Endothelial cell of umbilical vein (primary cell): ENCODE measurements at regions not wholly inside any gene's neighbourhood (a gene's known extent, or its start where the extent isn't known, plus 50 kb on each side); places are given as distances from the start of the nearest gene placed in this dataset.

ENCODE experiments used
- BruUV-seq: library from RNA; stranded (reverse); fragments of 400-500 nt; replicated peaks from 2 replicates; lab custom pipeline; 2021; lab: Mats Ljungman, UMichigan
- CTCF ChIA-PET: fragments of 300-600, 350-600 bp; sonication (Branson Sonifier 250); formaldehyde crosslinking; loops from one replicate; lab custom pipeline; 2021; ENCODE audit warnings: antibody characterized with exemption, inconsistent platforms; lab: Charles Lee
- POLR2A ChIA-PET: fragments of 300-600, 350-600 bp; sonication (Branson Sonifier 250); formaldehyde crosslinking; loops from one replicate; lab custom pipeline; 2021; ENCODE audit warnings: antibody characterized with exemption, inconsistent platforms; lab: Charles Lee
- DNase-seq: peaks from one replicate; pipeline ENCODE4 v3.0.0-alpha.2; 2011; ENCODE audit warnings: low read depth, low spot score
- FAIRE-seq: peaks from 2 replicates; lab custom pipeline; 2011; peaks lifted over from hg19 to GRCh38; lab: Jason Lieb, UNC
- H2AFZ ChIP-seq: 2 replicates; pipeline ENCODE4 v1.6.0; 2012; ENCODE audit warnings: low read depth, low read length, control low read depth, inconsistent platforms
- H3K27ac ChIP-seq: 2 replicates; pipeline ENCODE4 v1.5.1; 2011; ENCODE audit warnings: low read depth, mild to moderate bottlenecking, control low read depth, low read length, moderate library complexity; ENCODE audit not compliant: insufficient read depth
- H3K27me3 ChIP-seq, 2 experiments: 2 replicates each; pipeline versions ENCODE4 v1.6.0 to v1.6.1; 2011; ENCODE audit warnings: low read length in 2 of 2, mixed read lengths in 1 of 2; ENCODE audit not compliant: control insufficient read depth in 2 of 2, insufficient read depth in 2 of 2
- H3K36me3 ChIP-seq, 2 experiments: 2 replicates in 1 of 2; 3 replicates in 1 of 2; pipeline ENCODE4 v1.5.1; 2011; ENCODE audit warnings: low read length in 2 of 2, mild to moderate bottlenecking in 1 of 2, moderate library complexity in 1 of 2; ENCODE audit not compliant: control insufficient read depth in 2 of 2, insufficient read depth in 2 of 2; ENCODE audit errors: extremely low read depth in 1 of 2
- H3K4me1 ChIP-seq: 3 replicates; pipeline ENCODE4 v1.5.1; 2011; ENCODE audit warnings: mild to moderate bottlenecking, low read length; ENCODE audit not compliant: control insufficient read depth, insufficient read depth; ENCODE audit errors: extremely low read depth
- H3K4me2 ChIP-seq: 2 replicates; pipeline ENCODE4 v1.6.1; 2011; ENCODE audit warnings: low read length, control low read depth, mixed read lengths; ENCODE audit not compliant: insufficient read depth
- H3K4me3 ChIP-seq, 3 experiments: fragments of 200-600 bp in 1 of 3; sonication (generic), shearing (Covaris generic) in 1 of 3; replicated peaks in 1 of 3; 2 replicates each; pipeline ENCODE4 v1.5.1; 2011 to 2016; ENCODE audit warnings: control low read depth in 3 of 3, low read length in 3 of 3, mild to moderate bottlenecking in 2 of 3, inconsistent platforms in 1 of 3, low read depth in 1 of 3, moderate library complexity in 1 of 3; ENCODE audit not compliant: insufficient read depth in 1 of 3
- H3K79me2 ChIP-seq: 2 replicates; pipeline ENCODE4 v1.6.0; 2012; ENCODE audit warnings: low read length, inconsistent platforms; ENCODE audit not compliant: control insufficient read depth, insufficient read depth
- H3K9ac ChIP-seq: replicated peaks from 2 replicates; pipeline ENCODE3; 2011; ENCODE audit warnings: low read length, control low read depth; ENCODE audit not compliant: insufficient read depth; ENCODE audit errors: extremely low read depth
- H3K9me1 ChIP-seq: replicated peaks from 3 replicates; pipeline ENCODE4 v1.6.0; 2011; ENCODE audit warnings: mild to moderate bottlenecking, low read length; ENCODE audit not compliant: control insufficient read depth, insufficient read depth; ENCODE audit errors: extremely low read depth
- H3K9me3 ChIP-seq: replicated peaks from 2 replicates; pipeline ENCODE4 v1.5.1; 2012; ENCODE audit warnings: low read length, inconsistent platforms; ENCODE audit not compliant: control insufficient read depth, insufficient read depth
- H4K20me1 ChIP-seq: replicated peaks from 2 replicates; pipeline ENCODE3; 2011; ENCODE audit warnings: mild to moderate bottlenecking, low read length; ENCODE audit not compliant: control insufficient read depth, insufficient read depth; ENCODE audit errors: extremely low read depth
- EZH2 ChIP-seq: IDR thresholded peaks from 2 replicates; pipeline ENCODE4 v1.6.1; 2012; ENCODE audit warnings: borderline replicate concordance, low read depth, mild to moderate bottlenecking, moderate library complexity, low read length, inconsistent platforms; ENCODE audit not compliant: severe bottlenecking
- FOS ChIP-seq: IDR thresholded peaks from 2 replicates; pipeline ENCODE4 v1.6.1; 2011; ENCODE audit warnings: mild to moderate bottlenecking, low read length, moderate library complexity, borderline replicate concordance; ENCODE audit not compliant: insufficient read depth
- GATA2 ChIP-seq: IDR thresholded peaks from 2 replicates; pipeline ENCODE4 v1.7.0; 2011; ENCODE audit warnings: low read depth, mild to moderate bottlenecking, moderate library complexity, mixed read lengths, low read length; ENCODE audit not compliant: insufficient read length, insufficient read depth
- JUN ChIP-seq: IDR thresholded peaks from 2 replicates; pipeline ENCODE4 v1.6.1; 2011; ENCODE audit warnings: borderline replicate concordance, low read depth; ENCODE audit not compliant: insufficient read length, insufficient read depth
- MYC ChIP-seq: IDR thresholded peaks from one replicate; pipeline ENCODE4 v1.6.1; 2011; ENCODE audit warnings: mild to moderate bottlenecking, low read depth, low read length
- POLR2A ChIP-seq: IDR thresholded peaks from 2 replicates; pipeline ENCODE4 v1.6.1; 2012; ENCODE audit warnings: low read depth, mild to moderate bottlenecking, control low read depth, low read length
- POLR2AphosphoS5 ChIP-seq: IDR thresholded peaks from 2 replicates; pipeline ENCODE4 v1.6.1; 2012; ENCODE audit warnings: low read depth, mild to moderate bottlenecking, control low read depth, low read length, moderate library complexity; ENCODE audit not compliant: insufficient read depth
- dilution Hi-C: fragments of 300-500 bp; cut with MboI; formaldehyde crosslinking; loops from one replicate; pipeline ENCODE4 v1.15.0; 2019; ENCODE audit warnings: low sequenced_read_pairs; ENCODE audit not compliant: extremely low pct_ligation_motif_present
- intact Hi-C: fragments of 100-400 bp; cut with micrococcal nuclease; formaldehyde crosslinking; loops from one replicate; pipeline ENCODE4 v1.10.0; 2022
- TF ChIP-seq, protein P1 (sequence below): IDR thresholded peaks from 2 replicates; pipeline ENCODE4 v1.6.1; 2011; ENCODE audit not compliant: insufficient read depth, insufficient read length
- TF ChIP-seq, protein P2 (sequence below), 2 donors: IDR thresholded peaks; 1 replicate in 1 of 2; 2 replicates in 1 of 2; pipeline ENCODE4 v1.5.1; 2011; ENCODE audit warnings: low read length in 2 of 2, mild to moderate bottlenecking in 2 of 2, moderate library complexity in 2 of 2, control low read depth in 1 of 2, inconsistent platforms in 1 of 2, low read depth in 1 of 2; ENCODE audit not compliant: insufficient read depth in 1 of 2; ENCODE audit errors: extremely low read depth in 1 of 2

DNA sequence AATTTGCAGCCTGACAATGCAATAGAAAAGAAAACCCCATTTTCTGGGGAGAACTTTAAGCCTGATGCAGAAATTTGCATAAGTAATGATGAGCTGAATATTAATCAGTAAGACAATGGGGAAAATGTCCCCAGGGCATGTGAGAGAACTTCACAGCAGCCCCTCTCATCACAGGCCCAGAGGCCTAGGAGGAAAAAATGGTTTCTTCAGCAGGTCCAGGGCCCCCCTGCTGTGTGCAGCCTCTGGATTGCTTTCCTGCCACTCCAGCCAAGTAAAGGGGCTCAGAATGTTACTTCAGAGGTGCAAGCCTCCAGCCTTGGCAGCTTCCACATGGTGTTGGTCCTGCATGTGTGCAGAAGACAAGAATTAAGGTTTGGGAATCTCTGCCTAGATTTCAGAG is 900.3 kb upstream of the ROBO1 start:
- TF ChIP-seq POLR2AphosphoS5 (no peak), FOS (no peak), POLR2A (no peak), GATA2 (no peak), EZH2 (no peak), JUN (no peak), MYC (no peak)
- TF ChIP-seq, protein P1, sequence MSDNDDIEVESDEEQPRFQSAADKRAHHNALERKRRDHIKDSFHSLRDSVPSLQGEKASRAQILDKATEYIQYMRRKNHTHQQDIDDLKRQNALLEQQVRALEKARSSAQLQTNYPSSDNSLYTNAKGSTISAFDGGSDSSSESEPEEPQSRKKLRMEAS = no peak
- TF ChIP-seq, protein P2, sequence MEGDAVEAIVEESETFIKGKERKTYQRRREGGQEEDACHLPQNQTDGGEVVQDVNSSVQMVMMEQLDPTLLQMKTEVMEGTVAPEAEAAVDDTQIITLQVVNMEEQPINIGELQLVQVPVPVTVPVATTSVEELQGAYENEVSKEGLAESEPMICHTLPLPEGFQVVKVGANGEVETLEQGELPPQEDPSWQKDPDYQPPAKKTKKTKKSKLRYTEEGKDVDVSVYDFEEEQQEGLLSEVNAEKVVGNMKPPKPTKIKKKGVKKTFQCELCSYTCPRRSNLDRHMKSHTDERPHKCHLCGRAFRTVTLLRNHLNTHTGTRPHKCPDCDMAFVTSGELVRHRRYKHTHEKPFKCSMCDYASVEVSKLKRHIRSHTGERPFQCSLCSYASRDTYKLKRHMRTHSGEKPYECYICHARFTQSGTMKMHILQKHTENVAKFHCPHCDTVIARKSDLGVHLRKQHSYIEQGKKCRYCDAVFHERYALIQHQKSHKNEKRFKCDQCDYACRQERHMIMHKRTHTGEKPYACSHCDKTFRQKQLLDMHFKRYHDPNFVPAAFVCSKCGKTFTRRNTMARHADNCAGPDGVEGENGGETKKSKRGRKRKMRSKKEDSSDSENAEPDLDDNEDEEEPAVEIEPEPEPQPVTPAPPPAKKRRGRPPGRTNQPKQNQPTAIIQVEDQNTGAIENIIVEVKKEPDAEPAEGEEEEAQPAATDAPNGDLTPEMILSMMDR (IDR thresholded peaks at IDR 0.05; ENCODE audit: extremely low read depth in 1 of 2, insufficient read depth in 1 of 2, low read depth in 1 of 2, low read length in 2 of 2) = no peak
- Histone ChIP-seq H3K9me1 (no peaks in the 10 kb centered on the region), H3K4me2 (no peak overlapping the region), H3K4me1 (no peaks in the 10 kb centered on the region), H2AFZ (no peak overlapping the region), H3K27ac (no peak overlapping the region), H3K9me3 (no peaks in the 10 kb centered on the region), H3K4me3 (no peak overlapping the region), H3K79me2 (no peaks in the 10 kb centered on the region), H3K36me3 (no peaks in the 10 kb centered on the region), H3K9ac (no peak overlapping the region), H4K20me1 (no peaks in the 10 kb centered on the region), H3K27me3 (no peaks in the 10 kb centered on the region)
- ChIA-PET CTCF (no interaction called here), POLR2A (no interaction called here)
- dilution Hi-C loops (no loop called here), intact Hi-C loops (no loop called here)
- BruUV-seq = no TSS peak
- DNase-seq (no peak), FAIRE-seq (no peak)
